GM20431 (cell line): ENCODE measurements at regions not wholly inside any gene's neighbourhood (a gene's known extent, or its start where the extent isn't known, plus 50 kb on each side); places are given as distances from the start of the nearest gene placed in this dataset.

Source experiments
- in situ Hi-C: fragments of 300-500 bp; cut with MseI, MboI; formaldehyde crosslinking; loops from one replicate; pipeline ENCODE4 v1.15.0; 2020; ENCODE audit warnings: low sequenced_read_pairs; ENCODE audit not compliant: unreplicated experiment

- in situ Hi-C loops: no loop called here
These were observed 161.6 kb downstream of the SPATA18 start for GRCh38 chr4:52212702-52213101.

GRCh38 chr4:52231526-52231925 lies 180.4 kb downstream of the SPATA18 start:
- in situ Hi-C loops: no loop called here

GRCh38 chr4:52234561-52235440 lies 183.7 kb downstream of the SPATA18 start:
- in situ Hi-C loops: no loop called here

GRCh38 chr4:52235552-52236201 lies 184.6 kb downstream of the SPATA18 start:
- in situ Hi-C loops: no loop called here

- in situ Hi-C loops: no loop called here
These were observed 190.8 kb downstream of the SPATA18 start for GRCh38 chr4:52241916-52242315.

- in situ Hi-C loops: no loop called here
These were observed 192.3 kb downstream of the SPATA18 start for GRCh38 chr4:52243367-52243766.

GRCh38 chr4:52244103-52244775 lies 193.1 kb downstream of the SPATA18 start:
- in situ Hi-C loops: no loop called here

GRCh38 chr4:52244848-52245247 lies 193.7 kb downstream of the SPATA18 start:
- in situ Hi-C loops: no loop called here

GRCh38 chr4:52246827-52247226 lies 195.7 kb downstream of the SPATA18 start:
- in situ Hi-C loops: no loop called here

GRCh38 chr4:52247941-52248340 lies 196.8 kb downstream of the SPATA18 start:
- in situ Hi-C loops: no loop called here

- in situ Hi-C loops: no loop called here
These were observed 197.7 kb downstream of the SPATA18 start for GRCh38 chr4:52248820-52249219.

GRCh38 chr4:52249581-52249980 lies 198.5 kb downstream of the SPATA18 start:
- in situ Hi-C loops: no loop called here

- in situ Hi-C loops: no loop called here
These were observed 199.1 kb downstream of the SPATA18 start for GRCh38 chr4:52250154-52250553.

- in situ Hi-C loops: no loop called here
These were observed 200.8 kb downstream of the SPATA18 start for GRCh38 chr4:52251864-52252263.

GRCh38 chr4:52253025-52253424 lies 201.9 kb downstream of the SPATA18 start:
- in situ Hi-C loops: no loop called here

GRCh38 chr4:52256522-52256921 lies 205.4 kb downstream of the SPATA18 start:
- in situ Hi-C loops: no loop called here

GRCh38 chr4:52259978-52260377 lies 208.9 kb downstream of the SPATA18 start:
- in situ Hi-C loops: no loop called here

- in situ Hi-C loops: no loop called here
These were observed 209.6 kb downstream of the SPATA18 start for GRCh38 chr4:52260514-52261210.

GRCh38 chr4:52263607-52264006 lies 212.5 kb downstream of the SPATA18 start:
- in situ Hi-C loops: no loop called here

- in situ Hi-C loops: no loop called here
These were observed 214.8 kb downstream of the SPATA18 start for GRCh38 chr4:52265781-52266525.
